Astrocyte of the cerebellum (primary cell): ENCODE measurements at regions not wholly inside any gene's neighbourhood (a gene's known extent, or its start where the extent isn't known, plus 50 kb on each side); places are given as distances from the start of the nearest gene placed in this dataset.

ENCODE experiments used
- DNase-seq: peaks from one replicate; pipeline ENCODE4 v3.0.0-alpha.2; 2011; ENCODE audit warnings: low read depth
- H3K4me3 ChIP-seq: 2 replicates; pipeline ENCODE4 v1.5.1; 2011; ENCODE audit warnings: mild to moderate bottlenecking, low read depth, low read length, moderate library complexity
- CTCF ChIP-seq: IDR thresholded peaks from 2 replicates; pipeline ENCODE4 v1.5.1; 2012; ENCODE audit warnings: low read length, low read depth, moderate library complexity, mild to moderate bottlenecking; ENCODE audit errors: missing control alignments
- in situ Hi-C: cut with HindIII; loops from 2 replicates; pipeline ENCODE4 v1.10.0; 2017; ENCODE audit warnings: low sequenced_read_pairs

GRCh38 chr18:10217211-10217610, 237.2 kb upstream of the APCDD1 start:
- no peak for DNase-seq
- no peak for TF ChIP-seq CTCF
- H3K4me3 ChIP-seq, result no peak overlapping the region
- in situ Hi-C loops, result no loop called here

GRCh38 chr18:10225300-10225699, 229.1 kb upstream of the APCDD1 start:
- H3K4me3 ChIP-seq, result no peak overlapping the region
- no peak for DNase-seq
- in situ Hi-C loops, result no loop called here
- no peak for TF ChIP-seq CTCF

GRCh38 chr18:10226971-10227370, 227.5 kb upstream of the APCDD1 start:
- H3K4me3 ChIP-seq, result no peak overlapping the region
- no peak for DNase-seq
- in situ Hi-C loops, result no loop called here
- TF ChIP-seq CTCF, result no peak

GRCh38 chr18:10228326-10228725, 226.1 kb upstream of the APCDD1 start:
- no peak for DNase-seq
- no peak for TF ChIP-seq CTCF
- H3K4me3 ChIP-seq, result no peak overlapping the region
- in situ Hi-C loops, result no loop called here

- TF ChIP-seq CTCF, result no peak
- in situ Hi-C loops, result no loop called here
- H3K4me3 ChIP-seq, result no peak overlapping the region
- DNase-seq, result no peak
These were observed 225.0 kb upstream of the APCDD1 start for GRCh38 chr18:10229458-10229857.

- TF ChIP-seq CTCF, result no peak
- in situ Hi-C loops, result no loop called here
- H3K4me3 ChIP-seq, result no peak overlapping the region
- DNase-seq, result no peak
These were observed 224.4 kb upstream of the APCDD1 start for GRCh38 chr18:10230072-10230471.

GRCh38 chr18:10231220-10231619, 223.2 kb upstream of the APCDD1 start:
- H3K4me3 ChIP-seq, result no peak overlapping the region
- no peak for TF ChIP-seq CTCF
- in situ Hi-C loops, result no loop called here
- DNase-seq, result no peak
